Activated T-cell treated with anti-CD3 and anti-CD28 coated beads, Interleukin-2, amount 50 U/mL, for 1 hour (primary cell): ENCODE measurements at regions not wholly inside any gene's neighbourhood (a gene's known extent, or its start where the extent isn't known, plus 50 kb on each side); places are given as distances from the start of the nearest gene placed in this dataset.
A peak's percentile ranks its signal among the peaks of the same experiment; 100 is the strongest.

Experiments used
- DNase-seq: peaks from one replicate; pipeline ENCODE4 v3.0.0-alpha.2; 2020

- DNase-seq, result no peak
Measured at GRCh38 chr7:38086857-38087256, 91.2 kb upstream of the STARD3NL start.

- DNase-seq, result no peak
Measured at GRCh38 chr7:38102507-38102906, 75.5 kb upstream of the STARD3NL start.

- DNase-seq, result no peak
Measured at GRCh38 chr7:38105874-38106483, 72.1 kb upstream of the STARD3NL start.

- DNase-seq, result peak; percentile 57
Measured at GRCh38 chr7:38107486-38107893, 70.6 kb upstream of the STARD3NL start.

GRCh38 chr7:38112075-38112474, 66.0 kb upstream of the STARD3NL start:
- no peak for DNase-seq

- DNase-seq, result no peak
Measured at GRCh38 chr7:38120076-38120475, 58.0 kb upstream of the STARD3NL start.

GRCh38 chr7:38122501-38122900, 55.5 kb upstream of the STARD3NL start:
- DNase-seq, result no peak

GRCh38 chr7:38123494-38123893, 54.6 kb upstream of the STARD3NL start:
- DNase-seq, result no peak

- DNase-seq, result no peak
Measured at GRCh38 chr7:38127216-38128207, 50.5 kb upstream of the STARD3NL start.
